PC-3 (cell line): ENCODE measurements at regions not wholly inside any gene's neighbourhood (a gene's known extent, or its start where the extent isn't known, plus 50 kb on each side); places are given as distances from the start of the nearest gene placed in this dataset.

Experiments used
- ATAC-seq: fragments of 200-7000 bp; cut with Tn5 transposase; 2 replicates; pipeline ENCODE4 v1.9.1; 2020; ENCODE audit warnings: mild to moderate bottlenecking, moderate library complexity
- BruUV-seq: library from RNA; stranded (reverse); fragments of 400-500 nt; replicated peaks from 2 replicates; lab custom pipeline; 2021; lab: Mats Ljungman, UMichigan
- CTCF ChIA-PET: fragments of 300-600 bp; sonication (Branson Sonifier 250); formaldehyde crosslinking; loops from one replicate; lab custom pipeline; 2022; ENCODE audit warnings: antibody characterized with exemption; lab: Charles Lee
- POLR2A ChIA-PET: fragments of 300-600 bp; sonication (Branson Sonifier 250); formaldehyde crosslinking; loops from one replicate; lab custom pipeline; 2022; ENCODE audit warnings: antibody characterized with exemption; ENCODE audit not compliant: unreplicated experiment; lab: Charles Lee
- DNase-seq: peaks from one replicate; pipeline ENCODE4 v3.0.0-alpha.2; 2015
- H2AFZ ChIP-seq: fragments of 300-600 bp; sonication (generic); 2 replicates; pipeline ENCODE4 v1.6.0; 2016; ENCODE audit warnings: antibody characterized with exemption, low read length
- H3F3A ChIP-seq: fragments of 300-600 bp; sonication (generic); one replicate; pipeline ENCODE4 v1.6.0; 2017; ENCODE audit warnings: antibody characterized with exemption, low read length, control low read depth, mild to moderate bottlenecking; ENCODE audit not compliant: unreplicated experiment
- H3K27ac ChIP-seq: fragments of 300-600 bp; sonication (generic); 2 replicates; pipeline ENCODE4 v1.5.1; 2016; ENCODE audit warnings: mild to moderate bottlenecking, low read length
- H3K27me3 ChIP-seq: fragments of 300-600 bp; sonication (generic); 2 replicates; pipeline ENCODE4 v1.6.1; 2016; ENCODE audit warnings: low read length, mixed read lengths
- H3K36me3 ChIP-seq: fragments of 300-600 bp; sonication (generic); 2 replicates; pipeline ENCODE4 v1.6.1; 2016; ENCODE audit warnings: low read depth, mixed run types, low read length, mixed read lengths
- H3K4me1 ChIP-seq: fragments of 300-600 bp; sonication (generic); 2 replicates; pipeline ENCODE4 v1.5.1; 2016; ENCODE audit warnings: low read length; ENCODE audit not compliant: insufficient read depth
- H3K4me2 ChIP-seq: fragments of 300-600 bp; sonication (generic); 2 replicates; pipeline ENCODE4 v1.6.0; 2016; ENCODE audit warnings: low read length
- H3K4me3 ChIP-seq: fragments of 300-600 bp; sonication (generic); 2 replicates; pipeline ENCODE4 v1.5.1; 2016; ENCODE audit warnings: mild to moderate bottlenecking, low read length, mixed read lengths
- H3K79me2 ChIP-seq: fragments of 300-600 bp; sonication (generic); 2 replicates; pipeline ENCODE4 v1.6.1; 2017; ENCODE audit warnings: low read length, mixed read lengths
- H3K9ac ChIP-seq: fragments of 300-600 bp; sonication (generic); 2 replicates; pipeline ENCODE4 v1.6.0; 2016; ENCODE audit warnings: mild to moderate bottlenecking, low read length
- H3K9me2 ChIP-seq: fragments of 300-600 bp; sonication (generic); replicated peaks from 2 replicates; pipeline ENCODE4 v1.6.1; 2016; ENCODE audit warnings: mixed run types, low read length, mixed read lengths
- H3K9me3 ChIP-seq: fragments of 300-600 bp; sonication (generic); 2 replicates; pipeline ENCODE4 v1.6.1; 2016; ENCODE audit warnings: low read length, mixed read lengths
- H4K20me1 ChIP-seq: fragments of 300-600 bp; sonication (generic); 2 replicates; pipeline ENCODE4 v1.6.1; 2016; ENCODE audit warnings: low read length, mixed read lengths
- EZH2 ChIP-seq: fragments of 300-600 bp; sonication (generic); IDR thresholded peaks from one replicate; pipeline ENCODE4 v1.6.1; 2017; ENCODE audit warnings: antibody characterized with exemption, mild to moderate bottlenecking, low read length; ENCODE audit not compliant: unreplicated experiment
- EZH2phosphoT487 ChIP-seq: fragments of 300-600 bp; sonication (generic); IDR thresholded peaks from 2 replicates; pipeline ENCODE4 v1.6.1; 2018; ENCODE audit warnings: mild to moderate bottlenecking, antibody characterized with exemption, low read length, borderline replicate concordance
- intact Hi-C: fragments of 100-400 bp; cut with micrococcal nuclease; formaldehyde crosslinking; loops from 2 replicates; pipeline ENCODE4 v1.9.0; 2023
- TF ChIP-seq, protein P1 (sequence below): fragments of 300-600 bp; sonication (generic); conservative IDR thresholded peaks from 2 replicates; pipeline ENCODE4 v1.5.1; 2017; ENCODE audit warnings: antibody characterized with exemption, low read depth, mild to moderate bottlenecking, low read length

DNA sequence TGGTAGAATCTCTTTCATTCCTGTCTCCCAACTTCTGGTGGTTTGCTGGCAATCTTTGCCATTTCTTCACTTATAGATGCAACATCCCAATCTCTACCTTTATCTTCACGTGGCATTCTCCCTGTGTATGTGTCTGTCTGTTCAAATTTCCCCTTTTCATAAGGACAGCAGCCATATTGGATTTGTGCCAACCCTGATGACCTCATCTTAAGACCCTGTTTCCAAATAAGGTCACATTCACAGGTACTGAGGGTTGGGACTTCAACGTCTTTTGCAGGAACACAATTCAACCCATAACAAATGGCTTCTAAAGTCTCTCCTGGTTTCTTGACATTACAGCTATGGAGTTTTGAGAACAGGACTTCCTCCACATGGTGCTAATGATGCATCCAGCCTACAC, 84.5 kb upstream of the OLIG2 start:
- Histone ChIP-seq H3K27me3 (peaks cover 63% of the 10 kb centered on the region), H2AFZ (no peak overlapping the region), H3K79me2 (no peaks in the 10 kb centered on the region), H3K4me3 (no peak overlapping the region), H3K4me2 (no peak overlapping the region), H3K27ac (no peak overlapping the region), H3K9me3 (no peaks in the 10 kb centered on the region), H3K36me3 (no peaks in the 10 kb centered on the region), H3K9ac (no peak overlapping the region), H4K20me1 (no peaks in the 10 kb centered on the region), H3K9me2 (no peaks in the 10 kb centered on the region), H3K4me1 (no peaks in the 10 kb centered on the region), H3F3A (no peaks in the 10 kb centered on the region)
- CTCF ChIA-PET = interaction anchor here (1.2 to 1.3 kb wide), 2 partner anchors 186 to 256 kb away, joined by 6 to 7 read pairs; no protein-coding TSS in a partner anchor
- ATAC-seq (no peak), DNase-seq (no peak)
- TF ChIP-seq, protein P1, sequence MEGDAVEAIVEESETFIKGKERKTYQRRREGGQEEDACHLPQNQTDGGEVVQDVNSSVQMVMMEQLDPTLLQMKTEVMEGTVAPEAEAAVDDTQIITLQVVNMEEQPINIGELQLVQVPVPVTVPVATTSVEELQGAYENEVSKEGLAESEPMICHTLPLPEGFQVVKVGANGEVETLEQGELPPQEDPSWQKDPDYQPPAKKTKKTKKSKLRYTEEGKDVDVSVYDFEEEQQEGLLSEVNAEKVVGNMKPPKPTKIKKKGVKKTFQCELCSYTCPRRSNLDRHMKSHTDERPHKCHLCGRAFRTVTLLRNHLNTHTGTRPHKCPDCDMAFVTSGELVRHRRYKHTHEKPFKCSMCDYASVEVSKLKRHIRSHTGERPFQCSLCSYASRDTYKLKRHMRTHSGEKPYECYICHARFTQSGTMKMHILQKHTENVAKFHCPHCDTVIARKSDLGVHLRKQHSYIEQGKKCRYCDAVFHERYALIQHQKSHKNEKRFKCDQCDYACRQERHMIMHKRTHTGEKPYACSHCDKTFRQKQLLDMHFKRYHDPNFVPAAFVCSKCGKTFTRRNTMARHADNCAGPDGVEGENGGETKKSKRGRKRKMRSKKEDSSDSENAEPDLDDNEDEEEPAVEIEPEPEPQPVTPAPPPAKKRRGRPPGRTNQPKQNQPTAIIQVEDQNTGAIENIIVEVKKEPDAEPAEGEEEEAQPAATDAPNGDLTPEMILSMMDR = no peak
- no peak for TF ChIP-seq EZH2
- TF ChIP-seq EZH2phosphoT487 = no peak
- no TSS peak for BruUV-seq
- intact Hi-C loops = loop anchor here (5.0 to 10.0 kb wide), 2 partner anchors 184 to 506 kb away; no protein-coding TSS in a partner anchor
- POLR2A ChIA-PET = no interaction called here

DNA sequence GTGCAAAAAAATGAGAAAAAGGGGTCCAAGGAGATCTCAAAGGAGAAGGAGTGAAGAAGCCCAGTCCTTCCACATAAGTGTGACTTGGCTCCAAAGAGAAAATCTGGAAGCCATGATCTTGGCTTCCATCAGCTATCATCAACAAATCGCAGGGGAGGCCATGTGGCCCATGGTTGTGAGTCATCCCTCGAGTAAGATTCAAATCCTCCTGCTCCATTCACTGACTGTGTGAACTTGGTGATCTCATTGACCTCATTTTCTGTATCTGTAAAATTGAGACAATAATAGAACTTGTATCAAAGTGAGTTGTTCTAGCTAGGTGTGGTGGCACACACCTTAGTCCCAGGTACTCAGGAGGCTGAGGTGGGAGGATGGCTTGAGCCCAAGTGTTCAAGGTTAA, 79.1 kb upstream of the OLIG2 start:
- Histone ChIP-seq H3K36me3 (no peaks in the 10 kb centered on the region), H3K9me2 (no peaks in the 10 kb centered on the region), H3K27me3 (peaks cover 56% of the 10 kb centered on the region), H3K9me3 (no peaks in the 10 kb centered on the region), H3K79me2 (no peaks in the 10 kb centered on the region), H3K4me2 (no peak overlapping the region), H3K9ac (no peak overlapping the region), H3K4me1 (no peaks in the 10 kb centered on the region), H4K20me1 (no peaks in the 10 kb centered on the region), H3K4me3 (no peak overlapping the region), H3F3A (no peaks in the 10 kb centered on the region), H3K27ac (no peak overlapping the region), H2AFZ (no peak overlapping the region)
- ChIA-PET CTCF (no interaction called here), POLR2A (no interaction called here)
- TF ChIP-seq, protein P1 = no peak
- TF ChIP-seq EZH2 = no peak
- TF ChIP-seq EZH2phosphoT487 = no peak
- ATAC-seq (no peak), DNase-seq (no peak)
- intact Hi-C loops = loop anchor here (10.0 kb wide), 1 partner anchor 178 kb away; no protein-coding TSS in a partner anchor
- no TSS peak for BruUV-seq

DNA sequence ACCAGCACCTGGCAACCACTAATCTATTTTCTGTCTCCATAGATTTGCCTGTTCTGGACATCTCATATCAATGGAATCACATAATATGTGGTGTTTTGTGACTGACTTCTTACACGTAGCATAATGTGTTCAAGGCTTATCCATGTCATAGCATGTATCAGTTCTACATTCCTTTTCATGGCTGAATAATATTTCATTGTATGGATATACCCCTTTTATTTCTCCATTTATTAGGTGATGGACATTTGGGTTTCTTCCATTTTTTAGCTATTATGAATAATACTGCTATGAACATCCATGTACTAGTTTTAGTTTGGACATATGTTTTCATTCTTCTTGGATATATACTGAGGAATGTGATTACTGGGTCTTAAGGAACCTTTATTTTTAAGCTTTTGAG, 78.0 kb upstream of the OLIG2 start:
- H3F3A ChIP-seq = no peaks in the 10 kb centered on the region
- H3K9ac ChIP-seq = no peak overlapping the region
- peaks cover 56% of the 10 kb centered on the region for H3K27me3 ChIP-seq
- no peak for DNase-seq
- no peaks in the 10 kb centered on the region for H3K36me3 ChIP-seq
- H3K79me2 ChIP-seq = no peaks in the 10 kb centered on the region
- H3K9me2 ChIP-seq = no peaks in the 10 kb centered on the region
- no TSS peak for BruUV-seq
- H4K20me1 ChIP-seq = no peaks in the 10 kb centered on the region
- POLR2A ChIA-PET = no interaction called here
- no peak overlapping the region for H3K4me2 ChIP-seq
- H3K4me1 ChIP-seq = no peaks in the 10 kb centered on the region
- no peaks in the 10 kb centered on the region for H3K9me3 ChIP-seq
- ATAC-seq = no peak
- CTCF ChIA-PET = no interaction called here
- H3K4me3 ChIP-seq = no peak overlapping the region
- H3K27ac ChIP-seq = no peak overlapping the region
- intact Hi-C loops = loop anchor here (10.0 kb wide), 1 partner anchor 177 kb away; no protein-coding TSS in a partner anchor
- H2AFZ ChIP-seq = no peak overlapping the region
- TF ChIP-seq EZH2 (no peak), EZH2phosphoT487 (no peak)
- TF ChIP-seq, protein P1 = no peak
